HUES48 (cell line): ENCODE measurements at regions not wholly inside any gene's neighbourhood (a gene's known extent, or its start where the extent isn't known, plus 50 kb on each side); places are given as distances from the start of the nearest gene placed in this dataset.
"Not testable (repeated sequence)": the region's sequence is repeated elsewhere in the genome, so short reads cannot be mapped to it uniquely, and the experiment has no call there.

Source experiments
- H3K27ac ChIP-seq: one replicate; pipeline ENCODE4 v1.7.0; 2013; ENCODE audit warnings: low read depth, low read length, inconsistent platforms
- H3K27me3 ChIP-seq: 2 replicates; pipeline ENCODE4 v1.6.1; 2013; ENCODE audit warnings: mild to moderate bottlenecking, low read length; ENCODE audit not compliant: control insufficient read depth, insufficient read depth
- H3K36me3 ChIP-seq: 2 replicates; pipeline ENCODE4 v1.6.1; 2013; ENCODE audit warnings: low read length; ENCODE audit not compliant: control insufficient read depth, insufficient read depth
- H3K4me1 ChIP-seq: 2 replicates; pipeline ENCODE4 v1.6.1; 2013; ENCODE audit warnings: mild to moderate bottlenecking, low read length; ENCODE audit not compliant: control insufficient read depth, insufficient read depth
- H3K4me3 ChIP-seq: 2 replicates; pipeline ENCODE4 v1.5.1; 2013; ENCODE audit warnings: mild to moderate bottlenecking, low read depth, low read length
- H3K9ac ChIP-seq: 2 replicates; pipeline ENCODE4 v1.6.1; 2013; ENCODE audit warnings: mild to moderate bottlenecking, low read depth, low read length, moderate library complexity
- H3K9me3 ChIP-seq: 2 replicates; pipeline ENCODE4 v1.6.1; 2013; ENCODE audit warnings: low read length; ENCODE audit not compliant: control insufficient read depth, insufficient read depth

- not testable (repeated sequence) for H3K27me3 ChIP-seq, H3K4me3 ChIP-seq, H3K27ac ChIP-seq, H3K9ac ChIP-seq, H3K36me3 ChIP-seq, H3K9me3 ChIP-seq, H3K4me1 ChIP-seq
These were observed 1075.3 kb downstream of the SI start for GRCh38 chr3:164003016-164003415.

GRCh38 chr3:163983940-163984339 lies 1094.4 kb downstream of the SI start:
- H3K9me3 ChIP-seq = no peaks in the 10 kb centered on the region
- no peak overlapping the region for H3K27ac ChIP-seq
- H3K4me3 ChIP-seq = no peak overlapping the region
- no peaks in the 10 kb centered on the region for H3K36me3 ChIP-seq
- H3K9ac ChIP-seq = no peak overlapping the region
- H3K27me3 ChIP-seq = no peaks in the 10 kb centered on the region
- H3K4me1 ChIP-seq = no peaks in the 10 kb centered on the region

DNA sequence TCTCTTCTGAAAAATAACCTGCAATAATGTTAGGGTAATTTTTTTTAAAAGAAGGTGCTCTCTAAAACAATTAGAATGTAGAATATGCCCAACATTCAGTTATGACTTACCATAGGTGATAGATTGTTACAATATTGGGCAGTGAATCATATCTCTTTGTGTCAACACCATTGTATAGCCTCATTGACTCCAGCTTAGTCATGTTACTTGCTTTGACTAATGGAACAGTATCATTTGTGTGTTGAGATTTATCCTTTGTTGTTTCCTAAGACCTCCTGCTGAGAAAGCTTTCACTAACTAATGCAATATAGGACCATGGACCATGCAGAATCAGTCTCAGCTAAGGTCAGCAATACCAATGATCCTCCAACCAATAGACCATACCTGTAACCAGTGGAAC lies 1106.4 kb downstream of the SI start:
- no peaks in the 10 kb centered on the region for H3K27me3 ChIP-seq
- H3K9me3 ChIP-seq = no peaks in the 10 kb centered on the region
- no peaks in the 10 kb centered on the region for H3K36me3 ChIP-seq
- no peaks in the 10 kb centered on the region for H3K4me1 ChIP-seq
- no peak overlapping the region for H3K4me3 ChIP-seq
- H3K9ac ChIP-seq = no peak overlapping the region
- H3K27ac ChIP-seq = no peak overlapping the region

- Histone ChIP-seq H3K4me1 (no peaks in the 10 kb centered on the region), H3K9me3 (no peaks in the 10 kb centered on the region), H3K36me3 (no peaks in the 10 kb centered on the region), H3K9ac (no peak overlapping the region), H3K4me3 (no peak overlapping the region), H3K27ac (no peak overlapping the region), H3K27me3 (no peaks in the 10 kb centered on the region)
These were observed 1121.2 kb downstream of the SI start for GRCh38 chr3:163957072-163957471.

GRCh38 chr3:163953526-163953925 lies 1124.8 kb downstream of the SI start:
- H3K4me3 ChIP-seq = no peak overlapping the region

GRCh38 chr3:163952499-163952898 lies 1125.8 kb downstream of the SI start:
- Histone ChIP-seq H3K27ac (no peak overlapping the region), H3K4me3 (no peak overlapping the region), H3K36me3 (no peaks in the 10 kb centered on the region), H3K9ac (no peak overlapping the region), H3K4me1 (no peaks in the 10 kb centered on the region), H3K9me3 (no peaks in the 10 kb centered on the region), H3K27me3 (no peaks in the 10 kb centered on the region)

More at GRCh38 chr3:163953526-163953925, 1124.8 kb downstream of the SI start:
- H3K36me3 ChIP-seq = no peaks in the 10 kb centered on the region
- no peak overlapping the region for H3K27ac ChIP-seq
- no peak overlapping the region for H3K9ac ChIP-seq
- H3K9me3 ChIP-seq = no peaks in the 10 kb centered on the region
- H3K4me1 ChIP-seq = no peaks in the 10 kb centered on the region
- no peaks in the 10 kb centered on the region for H3K27me3 ChIP-seq

DNA sequence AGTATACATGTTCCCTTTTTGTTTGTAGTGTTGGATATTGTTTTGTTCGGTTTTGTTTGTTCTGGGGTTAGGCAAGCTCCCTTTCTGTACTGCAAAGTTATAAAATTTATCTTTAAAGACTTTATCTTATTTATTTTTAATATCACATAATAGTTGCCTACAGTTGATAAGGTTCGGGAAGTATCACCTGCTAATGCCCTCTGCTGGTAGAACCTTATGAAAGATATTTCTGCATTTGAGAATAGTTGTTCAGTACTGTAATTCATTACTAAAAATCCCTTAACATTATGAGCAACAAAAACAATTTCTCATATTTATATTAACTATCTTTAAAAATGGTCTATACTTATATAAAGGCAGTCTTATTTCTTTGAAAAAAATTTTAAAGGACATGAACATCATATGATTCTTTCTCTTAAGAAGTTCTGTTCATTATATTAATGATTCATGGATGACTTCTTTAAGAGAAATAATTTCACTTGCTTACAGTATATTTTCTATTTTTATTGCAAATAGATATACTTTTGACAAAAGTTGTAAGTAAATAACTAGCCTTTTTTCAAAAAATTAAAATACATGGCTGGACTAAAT lies 1126.8 kb downstream of the SI start:
- Histone ChIP-seq H3K27me3 (no peaks in the 10 kb centered on the region), H3K9ac (no peak overlapping the region), H3K4me1 (no peaks in the 10 kb centered on the region), H3K4me3 (no peak overlapping the region), H3K9me3 (no peaks in the 10 kb centered on the region), H3K27ac (no peak overlapping the region), H3K36me3 (no peaks in the 10 kb centered on the region)

- Histone ChIP-seq H3K9me3 (no peaks in the 10 kb centered on the region; the same call in 1 of the 2 replicates), H3K36me3 (no peaks in the 10 kb centered on the region), H3K4me1 (no peaks in the 10 kb centered on the region), H3K27me3 (no peaks in the 10 kb centered on the region), H3K4me3 (no peak overlapping the region), H3K27ac (no peak overlapping the region), H3K9ac (no peak overlapping the region)
These were observed 1131.5 kb downstream of the SI start for GRCh38 chr3:163946785-163947184.

DNA sequence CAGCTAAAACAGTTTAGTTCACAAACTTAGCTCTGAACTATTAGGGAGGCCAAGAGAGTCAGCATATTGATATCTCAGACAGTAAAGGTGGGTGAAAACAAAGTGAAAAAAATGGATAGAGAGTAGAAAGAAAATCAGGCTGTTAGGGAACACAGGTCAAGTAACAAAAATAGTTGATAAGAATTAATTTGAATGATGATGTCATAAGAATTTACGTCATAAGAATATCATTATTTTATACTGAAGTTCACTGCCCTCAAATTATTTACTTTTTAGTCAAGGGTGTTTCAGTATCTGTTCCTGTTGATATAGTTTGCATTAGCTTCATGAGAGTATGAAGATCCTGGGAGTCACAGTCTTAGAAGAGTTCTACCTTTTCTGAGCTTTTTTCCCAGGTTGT lies 1134.6 kb downstream of the SI start:
- H3K27ac ChIP-seq = no peak overlapping the region
- no peak overlapping the region for H3K4me3 ChIP-seq
- H3K4me1 ChIP-seq = no peaks in the 10 kb centered on the region

GRCh38 chr3:163939926-163940325 lies 1138.4 kb downstream of the SI start:
- Histone ChIP-seq H3K9ac (no peak overlapping the region), H3K9me3 (no peaks in the 10 kb centered on the region; the same call in 1 of the 2 replicates), H3K27ac (no peak overlapping the region), H3K27me3 (no peaks in the 10 kb centered on the region), H3K4me1 (no peaks in the 10 kb centered on the region), H3K4me3 (no peak overlapping the region), H3K36me3 (no peaks in the 10 kb centered on the region)

More for the DNA sequence above, 1134.6 kb downstream of the SI start:
- Histone ChIP-seq H3K27me3 (no peaks in the 10 kb centered on the region), H3K9me3 (no peaks in the 10 kb centered on the region; the same call in 1 of the 2 replicates), H3K36me3 (no peaks in the 10 kb centered on the region), H3K9ac (no peak overlapping the region)

GRCh38 chr3:163936543-163936942 lies 1141.8 kb downstream of the SI start:
- H3K27me3 ChIP-seq = no peaks in the 10 kb centered on the region
- no peaks in the 10 kb centered on the region for H3K36me3 ChIP-seq
- H3K9ac ChIP-seq = no peak overlapping the region
- no peaks in the 10 kb centered on the region for H3K4me1 ChIP-seq
- no peak overlapping the region for H3K27ac ChIP-seq
- no peak overlapping the region for H3K4me3 ChIP-seq
- H3K9me3 ChIP-seq = no peaks in the 10 kb centered on the region

DNA sequence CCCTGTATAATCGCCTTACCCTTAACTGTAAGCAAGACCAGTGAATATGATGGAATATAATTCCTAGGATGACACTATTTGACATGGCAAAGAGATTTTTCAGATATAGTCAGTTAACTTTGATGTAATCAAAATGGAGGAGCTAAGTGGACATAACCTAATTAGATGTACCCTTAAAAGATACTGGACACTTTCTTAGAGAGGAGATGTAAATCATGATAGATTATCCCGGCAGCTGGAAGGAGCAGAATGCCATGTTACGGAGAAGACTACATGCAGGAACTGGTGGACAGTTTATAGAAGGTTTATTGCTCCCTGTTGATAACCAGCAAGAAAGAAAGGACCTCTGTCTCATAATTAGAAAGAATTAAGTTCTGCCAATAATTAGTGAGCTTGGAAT lies 1142.9 kb downstream of the SI start:
- Histone ChIP-seq H3K9ac (no peak overlapping the region), H3K4me1 (no peaks in the 10 kb centered on the region), H3K4me3 (no peak overlapping the region), H3K36me3 (no peaks in the 10 kb centered on the region), H3K27ac (no peak overlapping the region), H3K9me3 (no peaks in the 10 kb centered on the region), H3K27me3 (no peaks in the 10 kb centered on the region)
